Right kidney (tissue), 1 donor: ENCODE measurements at regions not wholly inside any gene's neighbourhood (a gene's known extent, or its start where the extent isn't known, plus 50 kb on each side); places are given as distances from the start of the nearest gene placed in this dataset.

Experiments used
- DNase-seq: peaks from one replicate; pipeline ENCODE4 v3.0.0-alpha.2; 2016

- no peak for DNase-seq
Measured at GRCh38 chr7:116447966-116448839, 51.3 kb upstream of the CAV2 start.

GRCh38 chr7:116449441-116449840 lies 50.1 kb upstream of the CAV2 start:
- no peak for DNase-seq
